Right lobe of liver (tissue), 4 donors: ENCODE measurements at regions not wholly inside any gene's neighbourhood (a gene's known extent, or its start where the extent isn't known, plus 50 kb on each side); places are given as distances from the start of the nearest gene placed in this dataset.

ENCODE experiments used
- POLR2A ChIP-seq: fragments of 450-650 bp; IDR thresholded peaks from one replicate; pipeline ENCODE4 v1.6.1; 2017; ENCODE audit warnings: antibody characterized with exemption, mild to moderate bottlenecking
- TF ChIP-seq, protein P1 (sequence below), 4 donors: fragments of 200-600 bp in 3 of 4; fragments of 450-650 bp in 1 of 4; IDR thresholded peaks; one replicate each; pipeline versions ENCODE4 v1.5.1 to v1.8.0; 2016 to 2022; ENCODE audit warnings: antibody characterized with exemption in 4 of 4, mild to moderate bottlenecking in 2 of 4
- donor health status: DM: no; HTN: no; CAD: no.
- donor health status: DM: no; HTN: no; CAD: no.
- donor health status: DM: no; HTN: yes; CAD: no.

DNA sequence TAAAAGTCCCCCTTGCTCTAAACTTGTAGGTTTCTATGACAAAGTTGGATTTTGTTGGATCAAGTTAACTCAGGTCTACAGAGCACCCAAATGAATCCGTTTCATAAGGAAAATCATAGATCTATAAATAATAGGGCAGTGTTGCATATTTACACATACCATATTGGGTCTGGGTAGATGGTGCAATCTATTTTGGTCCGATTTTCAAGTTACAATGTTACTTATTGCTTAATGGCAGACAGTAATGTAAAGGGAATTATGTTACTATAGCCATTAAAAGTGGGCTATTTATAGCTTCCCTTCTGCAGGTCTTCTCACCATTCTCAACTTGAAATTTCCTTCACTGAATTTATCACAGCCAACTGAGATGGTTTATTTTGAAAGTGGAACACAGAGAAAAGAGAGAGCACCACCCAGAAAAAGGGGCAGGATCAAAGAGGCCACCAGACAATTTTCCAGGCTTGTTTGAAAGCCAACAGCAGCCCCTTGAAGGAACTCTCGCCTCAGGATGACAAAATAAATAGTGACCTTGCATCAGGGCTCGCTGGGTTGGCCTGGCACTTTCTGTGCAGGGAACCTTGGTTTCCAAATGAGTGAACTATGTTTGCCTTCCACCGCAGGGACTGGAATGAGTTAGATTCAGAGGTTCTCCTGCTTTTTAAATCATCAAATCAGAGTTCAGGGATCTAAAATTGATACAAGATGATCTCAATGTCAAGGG lies 260.2 kb upstream of the HES1 start:
- TF ChIP-seq, protein P1, sequence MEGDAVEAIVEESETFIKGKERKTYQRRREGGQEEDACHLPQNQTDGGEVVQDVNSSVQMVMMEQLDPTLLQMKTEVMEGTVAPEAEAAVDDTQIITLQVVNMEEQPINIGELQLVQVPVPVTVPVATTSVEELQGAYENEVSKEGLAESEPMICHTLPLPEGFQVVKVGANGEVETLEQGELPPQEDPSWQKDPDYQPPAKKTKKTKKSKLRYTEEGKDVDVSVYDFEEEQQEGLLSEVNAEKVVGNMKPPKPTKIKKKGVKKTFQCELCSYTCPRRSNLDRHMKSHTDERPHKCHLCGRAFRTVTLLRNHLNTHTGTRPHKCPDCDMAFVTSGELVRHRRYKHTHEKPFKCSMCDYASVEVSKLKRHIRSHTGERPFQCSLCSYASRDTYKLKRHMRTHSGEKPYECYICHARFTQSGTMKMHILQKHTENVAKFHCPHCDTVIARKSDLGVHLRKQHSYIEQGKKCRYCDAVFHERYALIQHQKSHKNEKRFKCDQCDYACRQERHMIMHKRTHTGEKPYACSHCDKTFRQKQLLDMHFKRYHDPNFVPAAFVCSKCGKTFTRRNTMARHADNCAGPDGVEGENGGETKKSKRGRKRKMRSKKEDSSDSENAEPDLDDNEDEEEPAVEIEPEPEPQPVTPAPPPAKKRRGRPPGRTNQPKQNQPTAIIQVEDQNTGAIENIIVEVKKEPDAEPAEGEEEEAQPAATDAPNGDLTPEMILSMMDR (IDR thresholded peaks at IDR 0.05): no peak
- TF ChIP-seq POLR2A: no peak
